GM10266 (cell line): ENCODE measurements at regions not wholly inside any gene's neighbourhood (a gene's known extent, or its start where the extent isn't known, plus 50 kb on each side); places are given as distances from the start of the nearest gene placed in this dataset.

ENCODE experiments used
- DNase-seq: peaks from one replicate; pipeline ENCODE4 v3.0.0; 2012; ENCODE audit errors: extremely low spot score
- CTCF ChIP-seq: IDR thresholded peaks from 2 replicates; pipeline ENCODE4 v1.5.1; 2012; ENCODE audit warnings: mild to moderate bottlenecking, low read depth; ENCODE audit not compliant: control insufficient read depth, insufficient read depth; ENCODE audit errors: missing control alignments

GRCh38 chr3:124522082-124522625 lies 208.1 kb upstream of the UMPS start:
- no peak for DNase-seq
- TF ChIP-seq CTCF, result no peak

- no peak for TF ChIP-seq CTCF
- DNase-seq, result no peak
Measured at GRCh38 chr3:124526601-124527000, 203.7 kb upstream of the UMPS start.

GRCh38 chr3:124529826-124530571 lies 200.3 kb upstream of the UMPS start:
- no peak for TF ChIP-seq CTCF
- DNase-seq, result no peak

- no peak for TF ChIP-seq CTCF
- no peak for DNase-seq
Measured at GRCh38 chr3:124530916-124531315, 199.3 kb upstream of the UMPS start.

- TF ChIP-seq CTCF, result no peak
- DNase-seq, result no peak
Measured at GRCh38 chr3:124532071-124532470, 198.2 kb upstream of the UMPS start.

GRCh38 chr3:124535306-124535705 lies 194.9 kb upstream of the UMPS start:
- DNase-seq, result no peak
- TF ChIP-seq CTCF, result no peak

- no peak for DNase-seq
- no peak for TF ChIP-seq CTCF
Measured at GRCh38 chr3:124540550-124541211, 189.6 kb upstream of the UMPS start.
